HepG2 (cell line): ENCODE measurements at regions not wholly inside any gene's neighbourhood (a gene's known extent, or its start where the extent isn't known, plus 50 kb on each side); places are given as distances from the start of the nearest gene placed in this dataset.

ENCODE experiments used
- ATAC-seq: fragments of 200-7000 bp; cut with Tn5 transposase; 3 replicates; pipeline ENCODE4 v1.9.1; 2020; ENCODE audit warnings: mild to moderate bottlenecking, moderate library complexity
- BruUV-seq: library from RNA; stranded (reverse); fragments of 400-500 nt; replicated peaks from 2 replicates; lab custom pipeline; 2021; lab: Mats Ljungman, UMichigan
- CTCF ChIA-PET: fragments of 300-600 bp; formaldehyde crosslinking; extraction: SDS; loops from one replicate; lab custom pipeline; 2021; ENCODE audit warnings: low total read pairs, inconsistent platforms, low intra/inter-chr PET ratio; lab: Yijun Ruan, JAX
- POLR2A ChIA-PET: fragments of 350-600 bp; sonication (Branson Sonifier 250); formaldehyde crosslinking; loops from one replicate; lab custom pipeline; 2020; ENCODE audit warnings: antibody characterized with exemption, inconsistent platforms; lab: Yijun Ruan, JAX
- DNase-seq: peaks from one replicate; pipeline ENCODE4 v3.0.0-alpha.2; 2015; ENCODE audit warnings: low spot score
- FAIRE-seq: peaks from 3 replicates; lab custom pipeline; 2011; peaks lifted over from hg19 to GRCh38; lab: Jason Lieb, UNC
- H2AFZ ChIP-seq: one replicate; pipeline ENCODE4 v1.6.1; 2011; ENCODE audit warnings: low read length, inconsistent platforms
- H3K27ac ChIP-seq: fragments of 300-600 bp; 3 replicates; pipeline ENCODE4 v1.8.0; 2011; ENCODE audit warnings: mixed run types, mild to moderate bottlenecking, mixed read lengths, low read length, inconsistent platforms; ENCODE audit not compliant: insufficient read depth; ENCODE audit errors: extremely low read length
- H3K27me3 ChIP-seq, 2 experiments: fragments of 200-600 bp in 1 of 2; 2 replicates in 1 of 2; 3 replicates in 1 of 2; pipeline versions ENCODE4 v1.6.0 to v1.8.0; 2011; ENCODE audit warnings: low read length in 2 of 2, mild to moderate bottlenecking in 2 of 2, moderate library complexity in 2 of 2, inconsistent platforms in 1 of 2; ENCODE audit not compliant: insufficient read depth in 2 of 2, control insufficient read depth in 1 of 2
- H3K36me3 ChIP-seq, 2 experiments: fragments of 200-600 bp in 1 of 2; replicated peaks in 1 of 2; 2 replicates in 1 of 2; 3 replicates in 1 of 2; pipeline versions ENCODE4 v1.5.1 to v1.8.0; 2011; ENCODE audit warnings: low read length in 2 of 2, inconsistent platforms in 1 of 2; ENCODE audit not compliant: insufficient read depth in 2 of 2, control insufficient read depth in 1 of 2
- H3K4me1 ChIP-seq: 2 replicates; pipeline ENCODE4 v1.5.1; 2012; ENCODE audit warnings: low read length, inconsistent platforms; ENCODE audit not compliant: insufficient read depth
- H3K4me2 ChIP-seq: 2 replicates; pipeline ENCODE4 v1.6.0; 2011; ENCODE audit warnings: low read depth, low read length, inconsistent platforms
- H3K4me3 ChIP-seq, 3 experiments: fragments of 200-600 bp in 1 of 3; sonication (generic), shearing (Covaris generic) in 1 of 3; replicated peaks in 1 of 3; 2 replicates each; pipeline ENCODE4 v1.5.1; 2011 to 2016; ENCODE audit warnings: low read length in 3 of 3, inconsistent platforms in 2 of 3, low read depth in 2 of 3, mild to moderate bottlenecking in 2 of 3, control low read depth in 1 of 3, mixed read lengths in 1 of 3; ENCODE audit not compliant: insufficient read depth in 1 of 3
- H3K79me2 ChIP-seq: one replicate; pipeline ENCODE4 v1.6.1; 2011; ENCODE audit warnings: low read length, inconsistent platforms; ENCODE audit not compliant: insufficient read depth
- H3K9ac ChIP-seq: 2 replicates; pipeline ENCODE4 v1.6.0; 2011; ENCODE audit warnings: mild to moderate bottlenecking, low read depth, low read length, inconsistent platforms; ENCODE audit not compliant: insufficient read depth
- H3K9me3 ChIP-seq: 2 replicates; pipeline ENCODE4 v1.5.1; 2012; ENCODE audit warnings: mild to moderate bottlenecking, low read length
- H4K20me1 ChIP-seq: 2 replicates; pipeline ENCODE4 v1.6.0; 2011; ENCODE audit warnings: inconsistent platforms, mild to moderate bottlenecking, low read length, moderate library complexity; ENCODE audit not compliant: insufficient read depth
- BCL3 ChIP-seq: sonication (generic); formaldehyde crosslinking; IDR thresholded peaks from 2 replicates; pipeline ENCODE4 v1.5.1; 2020; ENCODE audit warnings: mild to moderate bottlenecking, missing genetic modification reagents, moderate library complexity
- CREBL2 ChIP-seq: sonication (generic); formaldehyde crosslinking; IDR thresholded peaks from 2 replicates; pipeline ENCODE4 v1.8.1; 2023; ENCODE audit warnings: missing genetic modification reagents, mild to moderate bottlenecking, borderline replicate concordance
- EHMT2 ChIP-seq: fragments of 200-600 bp; sonication (generic); IDR thresholded peaks from 2 replicates; pipeline ENCODE4 v1.7.0; 2017; ENCODE audit warnings: antibody characterized with exemption, low read depth, low read length, borderline replicate concordance
- ERF ChIP-seq: IDR thresholded peaks from 2 replicates; pipeline ENCODE4 v1.6.1; 2018; ENCODE audit warnings: missing biosample characterization, missing genetic modification reagents
- GABPA ChIP-seq, 2 experiments: IDR thresholded peaks; 2 replicates each; pipeline ENCODE4 v1.6.1; 2011 to 2016; ENCODE audit warnings: low read depth in 2 of 2, low read length in 1 of 2, missing biosample characterization in 1 of 2, missing genetic modification characterization in 1 of 2
- HMG20A ChIP-seq: IDR thresholded peaks from 2 replicates; pipeline ENCODE4 v1.6.1; 2016; ENCODE audit warnings: borderline replicate concordance
- MAFF ChIP-seq: IDR thresholded peaks from 2 replicates; pipeline ENCODE4 v1.6.1; 2011; ENCODE audit warnings: low read depth, low read length, improper control_type of control experiment
- MAFK ChIP-seq, 2 experiments: IDR thresholded peaks in 1 of 2; conservative IDR thresholded peaks in 1 of 2; 2 replicates each; pipeline ENCODE4 v1.6.1; 2011; ENCODE audit warnings: improper control_type of control experiment in 2 of 2, low read length in 2 of 2
- NFE2L1 ChIP-seq: sonication (generic); formaldehyde crosslinking; IDR thresholded peaks from 2 replicates; pipeline ENCODE4 v1.4.0; 2020; ENCODE audit warnings: missing genetic modification reagents, mild to moderate bottlenecking, borderline replicate concordance
- RAD21 ChIP-seq: fragments of 450-650 bp; formaldehyde crosslinking; IDR thresholded peaks from 2 replicates; pipeline ENCODE4 v1.5.0; 2020; ENCODE audit warnings: mild to moderate bottlenecking
- SP4 ChIP-seq: sonication (generic); formaldehyde crosslinking; IDR thresholded peaks from 2 replicates; pipeline ENCODE4 v1.8.1; 2023; ENCODE audit warnings: mild to moderate bottlenecking, missing genetic modification reagents
- THAP9 ChIP-seq: sonication (generic); formaldehyde crosslinking; IDR thresholded peaks from 2 replicates; pipeline ENCODE4; 2020; ENCODE audit warnings: missing genetic modification reagents, mild to moderate bottlenecking, borderline replicate concordance
- ZNF44 ChIP-seq: sonication (generic); formaldehyde crosslinking; IDR thresholded peaks from 2 replicates; pipeline ENCODE4 v1.5.1; 2020; ENCODE audit warnings: mild to moderate bottlenecking, missing genetic modification reagents
- ZSCAN12 ChIP-seq: sonication (generic); formaldehyde crosslinking; IDR thresholded peaks from 2 replicates; pipeline ENCODE4 v1.9.0; 2021; ENCODE audit warnings: mild to moderate bottlenecking, missing genetic modification reagents
- WGBS: methylation state at CpG from one replicate; pipeline ENCODE4 v1.1.6; 2017; ENCODE audit warnings: low lambda C conversion rate; 5-methylcytosine and 5-hydroxymethylcytosine counted together
- in situ Hi-C: cut with HindIII; loops from 2 replicates; pipeline ENCODE4 v1.10.0; 2017; ENCODE audit warnings: low pct_unique_long_range_greater_than_20kb; ENCODE audit not compliant: extremely low pct_ligation_motif_present
- intact Hi-C: fragments of 100-400 bp; cut with micrococcal nuclease; formaldehyde crosslinking; loops from one replicate; pipeline ENCODE4 v1.10.0; 2022; ENCODE audit not compliant: unreplicated experiment

GRCh38 chr6:8187209-8187608 is 84.9 kb upstream of the EEF1E1 start:
- Histone ChIP-seq H3K9me3 (no peaks in the 10 kb centered on the region), H3K9ac (no peak overlapping the region), H2AFZ (no peak overlapping the region), H3K79me2 (no peaks in the 10 kb centered on the region), H3K27ac (no peak overlapping the region), H3K27me3 (no peaks in the 10 kb centered on the region), H3K4me3 (no peak overlapping the region), H3K4me1 (no peaks in the 10 kb centered on the region), H3K4me2 (no peak overlapping the region), H3K36me3 (no peaks in the 10 kb centered on the region), H4K20me1 (no peaks in the 10 kb centered on the region)
- no TSS peak for BruUV-seq
- ATAC-seq, result no peak
- WGBS, result 5% methylated on average over 2 of the region's 2 CpGs
- intact Hi-C loops (no loop called here), in situ Hi-C loops (no loop called here)
- CTCF ChIA-PET, result no interaction called here
- TF ChIP-seq MAFF (peak; percentile 54), MAFK (conservative IDR thresholded peaks at IDR 0.05 in 1 of 2, IDR thresholded peaks at IDR 0.05 in 1 of 2; ENCODE audit: low read length in 2 of 2) (peak in 1 of 2 experiments; percentile 75; a peak in 2 of 4 replicates), NFE2L1 (CRISPR knock-in tag) (no peak)
- TF ChIP-seq, all 625 proteins: peak for 2
- FAIRE-seq, result no peak
- POLR2A ChIA-PET, result no interaction called here
- DNase-seq, result no peak

GRCh38 chr6:8182902-8183665 is 80.7 kb upstream of the EEF1E1 start:
- Histone ChIP-seq H3K9me3 (no peaks in the 10 kb centered on the region), H3K36me3 (no peaks in the 10 kb centered on the region), H3K4me3 (no peak overlapping the region), H3K4me1 (no peaks in the 10 kb centered on the region), H3K4me2 (no peak overlapping the region), H3K9ac (no peak overlapping the region), H2AFZ (no peak overlapping the region), H3K27ac (no peak overlapping the region), H4K20me1 (no peaks in the 10 kb centered on the region), H3K27me3 (0 out of 5 replicates have a peak, but pooled peaks cover 0 to 6% of the 10 kb centered on the region in 2 experiments), H3K79me2 (no peaks in the 10 kb centered on the region)
- no TSS peak for BruUV-seq
- in situ Hi-C loops (no loop called here), intact Hi-C loops (no loop called here)
- no peak for FAIRE-seq
- DNase-seq, result no peak
- ChIA-PET POLR2A (no interaction called here), CTCF (no interaction called here)
- WGBS, result 13% methylated on average over 9 of the region's 9 CpGs
- ATAC-seq, result no peak
- TF ChIP-seq GABPA (IDR thresholded peaks at IDR 0.05; ENCODE audit: low read depth, low read length), result no peak
- TF ChIP-seq GABPA (CRISPR knock-in tag; IDR thresholded peaks at IDR 0.05; ENCODE audit: low read depth), result no peak
- no peak for TF ChIP-seq ERF (CRISPR knock-in tag)
- TF ChIP-seq ZSCAN12, result no peak
- TF ChIP-seq HMG20A (CRISPR knock-in tag), result no peak
- no peak for TF ChIP-seq SP4
- TF ChIP-seq RAD21, result no peak
- TF ChIP-seq EHMT2, result no peak
- no peak for TF ChIP-seq THAP9 (CRISPR knock-in tag)
- TF ChIP-seq CREBL2, result no peak
- no peak for TF ChIP-seq BCL3 (CRISPR knock-in tag)
- no peak for TF ChIP-seq ZNF44
